Fibroblast of lung (primary cell): ENCODE measurements at regions not wholly inside any gene's neighbourhood (a gene's known extent, or its start where the extent isn't known, plus 50 kb on each side); places are given as distances from the start of the nearest gene placed in this dataset.

Experiments
- DNase-seq, 2 donors: peaks; one replicate each; pipeline versions ENCODE4 v3.0.0 to v3.0.0-alpha.2; 2010; ENCODE audit warnings: low read depth in 2 of 2
- H2AFZ ChIP-seq: 2 replicates; pipeline ENCODE4 v1.5.1; 2012; ENCODE audit warnings: low read length, control low read depth, inconsistent platforms
- H3K27ac ChIP-seq: 2 replicates; pipeline ENCODE4 v1.5.1; 2011; ENCODE audit warnings: low read length, control low read depth; ENCODE audit not compliant: insufficient read depth
- H3K27me3 ChIP-seq: 2 replicates; pipeline ENCODE4 v1.5.1; 2011; ENCODE audit warnings: mild to moderate bottlenecking, low read length; ENCODE audit not compliant: control insufficient read depth, insufficient read depth
- H3K36me3 ChIP-seq: 2 replicates; pipeline ENCODE4 v1.5.1; 2011; ENCODE audit warnings: low read length; ENCODE audit not compliant: control insufficient read depth, insufficient read depth
- H3K4me1 ChIP-seq: 2 replicates; pipeline ENCODE4 v1.5.1; 2011; ENCODE audit warnings: low read length; ENCODE audit not compliant: control insufficient read depth, insufficient read depth; ENCODE audit errors: extremely low read depth
- H3K4me2 ChIP-seq: 2 replicates; pipeline ENCODE4 v1.5.1; 2011; ENCODE audit warnings: low read length, control low read depth; ENCODE audit not compliant: insufficient read depth; ENCODE audit errors: extremely low read depth
- H3K4me3 ChIP-seq, 4 experiments: fragments of 200-600 bp in 1 of 4; sonication (generic) in 1 of 4; replicated peaks in 1 of 4; 2 replicates each; pipeline ENCODE4 v1.5.1; 2011 to 2016; ENCODE audit warnings: low read length in 4 of 4, low read depth in 3 of 4, mild to moderate bottlenecking in 3 of 4, control low read depth in 2 of 4, inconsistent platforms in 1 of 4, mixed read lengths in 1 of 4; ENCODE audit not compliant: insufficient read depth in 1 of 4; ENCODE audit errors: control extremely low read depth in 1 of 4
- H3K79me2 ChIP-seq: 2 replicates; pipeline ENCODE4 v1.5.1; 2012; ENCODE audit warnings: mild to moderate bottlenecking, low read length, inconsistent platforms; ENCODE audit not compliant: control insufficient read depth, insufficient read depth
- H3K9ac ChIP-seq: 2 replicates; pipeline ENCODE4 v1.5.1; 2011; ENCODE audit warnings: mild to moderate bottlenecking, low read length, control low read depth; ENCODE audit not compliant: insufficient read depth
- H3K9me3 ChIP-seq: 2 replicates; pipeline ENCODE4 v1.5.1; 2012; ENCODE audit warnings: low read depth, low read length; ENCODE audit not compliant: control insufficient read depth, insufficient read depth
- H4K20me1 ChIP-seq: 2 replicates; pipeline ENCODE4 v1.5.1; 2011; ENCODE audit warnings: low read length; ENCODE audit not compliant: control insufficient read depth, insufficient read depth; ENCODE audit errors: extremely low read depth
- CTCF ChIP-seq, 2 donors: IDR thresholded peaks in 1 of 2; conservative IDR thresholded peaks in 1 of 2; 1 replicate in 1 of 2; 2 replicates in 1 of 2; pipeline ENCODE4 v1.5.1; 2011 to 2012; ENCODE audit warnings: low read length in 2 of 2, control low read depth in 1 of 2, inconsistent platforms in 1 of 2, low read depth in 1 of 2, mild to moderate bottlenecking in 1 of 2
- EZH2 ChIP-seq: IDR thresholded peaks from 2 replicates; pipeline ENCODE4 v1.5.1; 2012; ENCODE audit warnings: low read length, control low read depth, mild to moderate bottlenecking; ENCODE audit errors: missing control alignments

DNA sequence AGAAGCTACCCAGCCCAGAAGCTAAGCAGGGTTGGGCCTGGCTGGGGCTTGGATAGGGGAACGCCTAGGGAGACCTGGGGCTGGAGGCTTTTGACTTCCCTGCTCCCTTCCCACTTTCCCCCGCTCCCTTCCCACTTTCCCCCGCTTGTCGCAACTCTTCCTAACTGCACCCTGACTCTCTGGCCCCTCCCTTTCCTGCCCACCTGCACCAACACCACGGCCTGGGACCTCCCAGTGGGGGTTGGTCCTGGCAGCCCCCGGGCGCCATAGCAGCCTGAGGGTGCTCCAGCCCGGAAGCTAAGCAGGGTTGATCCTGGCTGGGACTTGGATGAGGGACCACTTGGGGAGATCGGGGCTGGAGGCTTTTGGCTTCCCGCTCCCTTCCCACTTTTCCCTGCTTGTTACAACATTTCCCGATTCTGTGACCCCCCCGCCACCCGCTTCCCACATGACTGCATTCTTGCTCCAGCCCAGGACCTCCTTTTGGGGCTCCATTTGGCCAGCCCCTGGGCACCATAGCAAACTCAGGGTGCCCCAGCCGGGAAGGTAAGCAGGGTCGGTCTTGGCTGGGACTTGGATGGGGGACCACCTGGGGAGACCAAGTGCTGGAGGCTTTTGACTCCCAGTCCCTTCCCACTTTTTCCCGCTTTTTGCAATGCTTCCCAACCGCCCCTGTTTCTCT lies 2287.0 kb downstream of the TP53TG3F start:
- H3K9ac ChIP-seq = no peak overlapping the region
- no peaks in the 10 kb centered on the region for H3K36me3 ChIP-seq
- no peak overlapping the region for H3K27ac ChIP-seq
- DNase-seq = no peak
- no peak overlapping the region for H3K4me2 ChIP-seq
- TF ChIP-seq CTCF (conservative IDR thresholded peaks at IDR 0.05 in 1 of 2, IDR thresholded peaks at IDR 0.05 in 1 of 2; ENCODE audit: low read depth in 1 of 2, low read length in 2 of 2) (no peak), EZH2 (no peak)
- H4K20me1 ChIP-seq = no peaks in the 10 kb centered on the region
- no peaks in the 10 kb centered on the region for H3K27me3 ChIP-seq
- H3K4me3 ChIP-seq = no peak overlapping the region
- H2AFZ ChIP-seq = no peak overlapping the region
- no peaks in the 10 kb centered on the region for H3K9me3 ChIP-seq
- no peaks in the 10 kb centered on the region for H3K4me1 ChIP-seq
- no peaks in the 10 kb centered on the region for H3K79me2 ChIP-seq

GRCh38 chr16:35746963-35747657 lies 2287.7 kb downstream of the TP53TG3F start:
- Histone ChIP-seq H3K79me2 (no peaks in the 10 kb centered on the region), H3K4me2 (no peak overlapping the region), H3K36me3 (no peaks in the 10 kb centered on the region), H3K4me3 (no peak overlapping the region), H2AFZ (no peak overlapping the region), H3K9ac (no peak overlapping the region), H3K27ac (no peak overlapping the region), H3K27me3 (no peaks in the 10 kb centered on the region), H4K20me1 (no peaks in the 10 kb centered on the region), H3K9me3 (no peaks in the 10 kb centered on the region), H3K4me1 (no peaks in the 10 kb centered on the region)
- no peak for TF ChIP-seq CTCF (conservative IDR thresholded peaks at IDR 0.05 in 1 of 2, IDR thresholded peaks at IDR 0.05 in 1 of 2; ENCODE audit: low read depth in 1 of 2, low read length in 2 of 2)
- no peak for TF ChIP-seq EZH2
- DNase-seq = no peak

DNA sequence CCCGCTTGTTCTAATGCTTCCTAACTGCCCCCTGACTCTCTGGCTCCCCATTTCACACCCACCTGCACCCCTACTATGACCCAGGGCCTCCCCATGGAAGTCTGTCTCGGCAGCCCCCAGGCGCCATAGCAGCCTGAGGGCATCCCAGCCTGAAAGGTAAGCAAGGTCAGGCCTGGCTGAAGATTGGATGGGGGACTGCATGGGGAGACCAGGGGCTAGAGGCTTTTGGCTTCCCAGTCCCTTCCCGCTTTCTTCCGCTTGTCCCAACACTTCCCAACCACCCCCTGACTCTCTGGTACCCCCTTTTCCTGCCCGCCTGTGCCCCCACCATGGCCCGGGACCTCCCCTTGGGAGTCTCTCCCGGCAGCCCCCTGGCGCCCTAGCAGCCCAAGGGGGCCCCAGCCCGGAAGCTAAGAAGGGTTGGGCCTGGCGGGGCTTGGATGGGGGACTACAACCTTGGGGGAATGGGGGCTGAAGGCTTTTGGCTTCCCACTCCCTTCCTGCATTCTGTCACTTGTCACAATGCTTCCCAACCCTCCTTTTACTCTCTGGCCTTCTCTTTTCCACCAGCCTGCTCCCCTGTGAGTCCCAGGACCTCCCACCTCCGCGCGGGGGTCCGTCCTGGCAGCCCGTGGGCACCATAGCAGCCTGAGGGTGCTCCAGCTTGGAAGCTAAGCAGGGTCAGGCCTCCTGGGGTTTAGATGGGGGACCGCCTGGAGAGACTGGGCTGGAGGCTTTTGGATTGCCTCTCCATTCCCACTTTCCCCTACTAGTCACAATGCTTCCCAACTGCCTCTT lies 2288.4 kb downstream of the TP53TG3F start:
- Histone ChIP-seq H3K9me3 (no peaks in the 10 kb centered on the region), H3K36me3 (no peaks in the 10 kb centered on the region), H3K4me1 (no peaks in the 10 kb centered on the region), H3K27ac (no peak overlapping the region), H3K4me3 (no peak overlapping the region), H4K20me1 (no peaks in the 10 kb centered on the region), H2AFZ (no peak overlapping the region), H3K79me2 (no peaks in the 10 kb centered on the region), H3K27me3 (no peaks in the 10 kb centered on the region), H3K4me2 (no peak overlapping the region), H3K9ac (no peak overlapping the region)
- TF ChIP-seq CTCF (conservative IDR thresholded peaks at IDR 0.05 in 1 of 2, IDR thresholded peaks at IDR 0.05 in 1 of 2; ENCODE audit: low read depth in 1 of 2, low read length in 2 of 2) = no peak
- TF ChIP-seq EZH2 = no peak
- no peak for DNase-seq
